ENCODE measurements at regions not wholly inside any gene's neighbourhood (a gene's known extent, or its start where the extent isn't known, plus 50 kb on each side); places are given as distances from the start of the nearest gene placed in this dataset.
A peak's percentile ranks its signal among the peaks of the same experiment; 100 is the strongest.

- FAIRE-seq (no peak), DNase-seq (ENCODE audit: low spot score) (no peak)
These were observed 611.1 kb downstream of the HTR1A start for GRCh38 chr5:63351164-63351563.

- no peak for FAIRE-seq
- DNase-seq (ENCODE audit: low spot score) = no peak
These were observed 615.8 kb downstream of the HTR1A start for GRCh38 chr5:63346451-63346850.

- DNase-seq (ENCODE audit: low spot score) (no peak), FAIRE-seq (no peak)
These were observed 620.8 kb downstream of the HTR1A start for GRCh38 chr5:63341442-63341841.

GRCh38 chr5:63323926-63324325 lies 638.3 kb downstream of the HTR1A start:
- FAIRE-seq (no peak), DNase-seq (ENCODE audit: low spot score) (no peak)

- no peak for DNase-seq (ENCODE audit: low spot score)
- FAIRE-seq = no peak
These were observed 647.7 kb downstream of the HTR1A start for GRCh38 chr5:63314551-63314950.

- FAIRE-seq = no peak
- DNase-seq (ENCODE audit: low spot score) = no peak
These were observed 651.6 kb downstream of the HTR1A start for GRCh38 chr5:63310644-63311043.

GRCh38 chr5:63306909-63307308 lies 655.3 kb downstream of the HTR1A start:
- FAIRE-seq (no peak), DNase-seq (ENCODE audit: low spot score) (no peak)

GRCh38 chr5:63293317-63293716 lies 668.9 kb downstream of the HTR1A start:
- FAIRE-seq (no peak), DNase-seq (ENCODE audit: low spot score) (no peak)

GRCh38 chr5:63286724-63287123 lies 675.5 kb downstream of the HTR1A start:
- FAIRE-seq (no peak), DNase-seq (ENCODE audit: low spot score) (no peak)

- DNase-seq (ENCODE audit: low spot score) = no peak
- no peak for FAIRE-seq
These were observed 684.8 kb downstream of the LRRC70 start for GRCh38 chr5:63263411-63263810.

GRCh38 chr5:63262185-63262981 lies 683.8 kb downstream of the LRRC70 start:
- FAIRE-seq = peak; percentile 30

GRCh38 chr5:63261695-63262094 lies 683.1 kb downstream of the LRRC70 start:
- no peak for DNase-seq (ENCODE audit: low spot score)
- FAIRE-seq = no peak

More at GRCh38 chr5:63262185-63262981, 683.8 kb downstream of the LRRC70 start:
- DNase-seq (ENCODE audit: low spot score) = peak; percentile 48

GRCh38 chr5:63255594-63255993 lies 677.0 kb downstream of the LRRC70 start:
- FAIRE-seq (no peak), DNase-seq (ENCODE audit: low spot score) (no peak)

GRCh38 chr5:63250939-63251338 lies 672.3 kb downstream of the LRRC70 start:
- no peak for FAIRE-seq
- DNase-seq (ENCODE audit: low spot score) = no peak

GRCh38 chr5:63249960-63250359 lies 671.3 kb downstream of the LRRC70 start:
- no peak for FAIRE-seq
- no peak for DNase-seq (ENCODE audit: low spot score)

- FAIRE-seq = no peak
- no peak for DNase-seq (ENCODE audit: low spot score)
These were observed 669.0 kb downstream of the LRRC70 start for GRCh38 chr5:63247651-63248050.

GRCh38 chr5:63245271-63245670 lies 666.7 kb downstream of the LRRC70 start:
- FAIRE-seq (peak; percentile 37), DNase-seq (ENCODE audit: low spot score) (peak; percentile 54)

- FAIRE-seq = no peak
- peak; percentile 4 for DNase-seq (ENCODE audit: low spot score)
These were observed 661.6 kb downstream of the LRRC70 start for GRCh38 chr5:63240063-63240755.

- FAIRE-seq = no peak
- DNase-seq (ENCODE audit: low spot score) = no peak
These were observed 655.3 kb downstream of the LRRC70 start for GRCh38 chr5:63233911-63234310.

GRCh38 chr5:63233361-63233760 lies 654.7 kb downstream of the LRRC70 start:
- DNase-seq (ENCODE audit: low spot score) (no peak), FAIRE-seq (no peak)

- no peak for FAIRE-seq
- no peak for DNase-seq (ENCODE audit: low spot score)
These were observed 652.1 kb downstream of the LRRC70 start for GRCh38 chr5:63230754-63231153.

GRCh38 chr5:63228154-63228553 lies 649.5 kb downstream of the LRRC70 start:
- FAIRE-seq (no peak), DNase-seq (ENCODE audit: low spot score) (no peak)

- FAIRE-seq (no peak), DNase-seq (ENCODE audit: low spot score) (no peak)
These were observed 641.6 kb downstream of the LRRC70 start for GRCh38 chr5:63220244-63220643.
